Keratinocyte (primary cell): ENCODE measurements at regions not wholly inside any gene's neighbourhood (a gene's known extent, or its start where the extent isn't known, plus 50 kb on each side); places are given as distances from the start of the nearest gene placed in this dataset.

Source experiments
- CTCF ChIP-seq, 3 experiments: IDR thresholded peaks in 1 of 3; conservative IDR thresholded peaks in 1 of 3; optimal IDR thresholded peaks in 1 of 3; 2 replicates in 2 of 3; 3 replicates in 1 of 3; pipeline versions ENCODE3 to v1.5.1; 2011; ENCODE audit warnings: low read length in 3 of 3, mild to moderate bottlenecking in 3 of 3, moderate library complexity in 2 of 3, control low read depth in 1 of 3, inconsistent platforms in 1 of 3; ENCODE audit not compliant: insufficient read depth in 2 of 3; ENCODE audit errors: extremely low read depth in 1 of 3
- EZH2 ChIP-seq: IDR thresholded peaks from one replicate; pipeline ENCODE4 v1.6.1; 2012; ENCODE audit warnings: inconsistent platforms, mild to moderate bottlenecking, low read length, moderate library complexity

GRCh38 chr2:220544049-220544448 is 916.6 kb downstream of the SLC4A3 start:
- no peak for TF ChIP-seq CTCF (optimal IDR thresholded peaks at IDR 0.05 in 1 of 3, IDR thresholded peaks at IDR 0.05 in 1 of 3, conservative IDR thresholded peaks at IDR 0.05 in 1 of 3; ENCODE audit: extremely low read depth in 1 of 3, insufficient read depth in 2 of 3, low read length in 3 of 3)
- TF ChIP-seq EZH2: no peak
